Head of caudate nucleus (tissue), 42 donors: ENCODE measurements at regions not wholly inside any gene's neighbourhood (a gene's known extent, or its start where the extent isn't known, plus 50 kb on each side); places are given as distances from the start of the nearest gene placed in this dataset.
A peak's percentile ranks its signal among the peaks of the same experiment; 100 is the strongest.
"Not testable (repeated sequence)": the region's sequence is repeated elsewhere in the genome, so short reads cannot be mapped to it uniquely, and the experiment has no call there.

Experiments
- DNase-seq, 42 donors: peaks; one replicate each; pipeline versions ENCODE4 v3.0.0 to v3.0.0-alpha.2; 2020 to 2021; ENCODE audit warnings: mixed read lengths in 7 of 42
- intact Hi-C: fragments of 100-400 bp; cut with DNase I; formaldehyde crosslinking; loops from one replicate; pipeline ENCODE4 v1.15.0; 2022

- intact Hi-C loops: no loop called here
- no peak for DNase-seq
These were observed 1753.5 kb downstream of the EFNA5 start for GRCh38 chr5:105917189-105917588.

- no peak for DNase-seq
- intact Hi-C loops: no loop called here
These were observed 1763.7 kb downstream of the EFNA5 start for GRCh38 chr5:105907016-105907415.

GRCh38 chr5:105905392-105905791 lies 1765.3 kb downstream of the EFNA5 start:
- intact Hi-C loops: no loop called here
- DNase-seq: no peak

- no peak for DNase-seq
- intact Hi-C loops: no loop called here
These were observed 1767.7 kb downstream of the EFNA5 start for GRCh38 chr5:105903069-105903468.

- no peak for DNase-seq
- intact Hi-C loops: no loop called here
These were observed 1771.0 kb downstream of the EFNA5 start for GRCh38 chr5:105899726-105900125.

GRCh38 chr5:105898183-105898582 lies 1772.6 kb downstream of the EFNA5 start:
- intact Hi-C loops: no loop called here
- DNase-seq: no peak

- intact Hi-C loops: no loop called here
These were observed 1785.5 kb downstream of the EFNA5 start for GRCh38 chr5:105885266-105885665.

GRCh38 chr5:105882956-105883481 lies 1787.7 kb downstream of the EFNA5 start:
- intact Hi-C loops: no loop called here
- no peak for DNase-seq

More at GRCh38 chr5:105885266-105885665, 1785.5 kb downstream of the EFNA5 start:
- no peak for DNase-seq

- DNase-seq: no peak
- intact Hi-C loops: no loop called here
These were observed 1792.3 kb downstream of the EFNA5 start for GRCh38 chr5:105878402-105878801.

- intact Hi-C loops: no loop called here
- no peak for DNase-seq
These were observed 1793.1 kb downstream of the EFNA5 start for GRCh38 chr5:105877592-105877991.

GRCh38 chr5:105874316-105874715 lies 1796.4 kb downstream of the EFNA5 start:
- intact Hi-C loops: no loop called here
- no peak for DNase-seq

GRCh38 chr5:105872569-105873270 lies 1798.0 kb downstream of the EFNA5 start:
- DNase-seq: no peak
- intact Hi-C loops: no loop called here

GRCh38 chr5:105868038-105868780 lies 1802.5 kb downstream of the EFNA5 start:
- intact Hi-C loops: no loop called here
- no peak for DNase-seq

GRCh38 chr5:105865834-105866233 lies 1804.9 kb downstream of the EFNA5 start:
- no peak for DNase-seq
- intact Hi-C loops: no loop called here

GRCh38 chr5:105859350-105859749 lies 1811.4 kb downstream of the EFNA5 start:
- DNase-seq, intact Hi-C loops: not testable (repeated sequence)

GRCh38 chr5:105849701-105850100 lies 1821.0 kb downstream of the EFNA5 start:
- intact Hi-C loops: no loop called here
- no peak for DNase-seq

GRCh38 chr5:105840800-105841199 lies 1829.9 kb downstream of the EFNA5 start:
- DNase-seq: no peak
- intact Hi-C loops: no loop called here

GRCh38 chr5:105836887-105837286 lies 1833.8 kb downstream of the EFNA5 start:
- DNase-seq: no peak

GRCh38 chr5:105836268-105836667 lies 1834.5 kb downstream of the EFNA5 start:
- intact Hi-C loops: no loop called here
- DNase-seq: peak in 4 of 42 donors; percentile 11 to 22 (median 15)

More at GRCh38 chr5:105836887-105837286, 1833.8 kb downstream of the EFNA5 start:
- intact Hi-C loops: no loop called here

GRCh38 chr5:105828821-105829220 lies 1841.9 kb downstream of the EFNA5 start:
- no peak for DNase-seq
- intact Hi-C loops: no loop called here
